SHP77 treated with DMSO at 0.1 percent for 48 hours (cell line): ENCODE measurements at regions not wholly inside any gene's neighbourhood (a gene's known extent, or its start where the extent isn't known, plus 50 kb on each side); places are given as distances from the start of the nearest gene placed in this dataset.
A peak's percentile ranks its signal among the peaks of the same experiment; 100 is the strongest.
"Not testable (repeated sequence)": the region's sequence is repeated elsewhere in the genome, so short reads cannot be mapped to it uniquely, and the experiment has no call there.

ENCODE experiments used
- DNase-seq: peaks from one replicate; lab custom pipeline; 2025; lab: John Stamatoyannopoulos, UW

- DNase-seq, result no peak
These were observed 127.0 kb upstream of the CIBAR2 start for GRCh38 chr16:85239239-85239638.

- no peak for DNase-seq
These were observed 127.6 kb upstream of the CIBAR2 start for GRCh38 chr16:85239871-85240270.

GRCh38 chr16:85240982-85241924 lies 129.0 kb upstream of the CIBAR2 start:
- no peak for DNase-seq

GRCh38 chr16:85242140-85242539 lies 129.9 kb upstream of the CIBAR2 start:
- no peak for DNase-seq

GRCh38 chr16:85243308-85243707 lies 131.0 kb upstream of the CIBAR2 start:
- DNase-seq, result no peak

GRCh38 chr16:85244452-85244851 lies 132.2 kb upstream of the CIBAR2 start:
- DNase-seq, result not testable (repeated sequence)

GRCh38 chr16:85245307-85246172 lies 133.3 kb upstream of the CIBAR2 start:
- DNase-seq, result peak; percentile 22

- no peak for DNase-seq
These were observed 134.2 kb upstream of the CIBAR2 start for GRCh38 chr16:85246473-85246872.

GRCh38 chr16:85246973-85247372 lies 134.7 kb upstream of the CIBAR2 start:
- no peak for DNase-seq

- DNase-seq, result no peak
These were observed 136.1 kb upstream of the CIBAR2 start for GRCh38 chr16:85248342-85248741.

GRCh38 chr16:85248857-85249256 lies 136.6 kb upstream of the CIBAR2 start:
- no peak for DNase-seq

GRCh38 chr16:85249418-85250146 lies 137.3 kb upstream of the CIBAR2 start:
- DNase-seq, result no peak

- no peak for DNase-seq
These were observed 137.8 kb upstream of the CIBAR2 start for GRCh38 chr16:85250147-85250463.

GRCh38 chr16:85250609-85251223 lies 138.4 kb upstream of the CIBAR2 start:
- DNase-seq, result no peak

GRCh38 chr16:85251225-85251760 lies 139.0 kb upstream of the CIBAR2 start:
- DNase-seq, result no peak

- no peak for DNase-seq
These were observed 139.7 kb upstream of the CIBAR2 start for GRCh38 chr16:85252014-85252413.

- no peak for DNase-seq
These were observed 140.2 kb upstream of the CIBAR2 start for GRCh38 chr16:85252461-85252860.

- no peak for DNase-seq
These were observed 141.0 kb upstream of the CIBAR2 start for GRCh38 chr16:85253084-85253941.

- no peak for DNase-seq
These were observed 141.8 kb upstream of the CIBAR2 start for GRCh38 chr16:85254051-85254450.

- no peak for DNase-seq
These were observed 142.6 kb upstream of the CIBAR2 start for GRCh38 chr16:85254921-85255320.

- no peak for DNase-seq
These were observed 143.5 kb upstream of the CIBAR2 start for GRCh38 chr16:85255777-85256176.
